ENCODE measurements at regions not wholly inside any gene's neighbourhood (a gene's known extent, or its start where the extent isn't known, plus 50 kb on each side); places are given as distances from the start of the nearest gene placed in this dataset.

DNA sequence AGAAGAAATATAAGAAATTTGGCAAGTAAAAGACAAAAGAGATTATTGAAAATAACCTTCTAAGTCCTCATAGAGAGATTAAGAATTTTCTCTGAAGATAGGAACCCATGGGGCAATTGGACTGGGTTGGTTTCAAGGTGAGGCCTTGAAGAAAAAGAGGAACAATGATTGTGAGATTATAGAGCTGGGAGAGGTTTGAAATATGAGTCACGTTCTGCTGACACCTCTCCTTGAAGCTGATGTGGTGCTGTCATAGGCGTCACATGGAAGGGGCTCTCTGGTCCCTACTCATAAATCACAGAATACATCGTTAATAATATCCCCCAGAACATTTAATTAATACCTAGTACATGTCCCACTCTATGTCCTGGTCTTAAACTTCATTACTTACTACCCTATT, 227.6 kb upstream of the PDE3A start:
- intact Hi-C loops (cut with micrococcal nuclease; ENCODE audit: unreplicated experiment), result no loop called here
- H3K4me3 ChIP-seq (ENCODE audit: low read depth, low read length), result no peak overlapping the region
- H3K9me3 ChIP-seq, result no peaks in the 10 kb centered on the region; the same call in 1 of the 2 replicates
- POLR2A ChIA-PET, result no interaction called here
- BruUV-seq (replicated peaks), result no TSS peak
- no peak overlapping the region for H3K27ac Mint-ChIP-seq (ENCODE audit: unreplicated experiment)
- no peak for TF ChIP-seq CTCF (IDR thresholded peaks at IDR 0.05; ENCODE audit: insufficient read depth in 1 of 2, low read depth in 1 of 2, low read length in 1 of 2, severe bottlenecking in 1 of 2, unreplicated experiment in 1 of 2)
- H3K4me1 ChIP-seq, result no peaks in the 10 kb centered on the region
- no peak for DNase-seq
- H3K9me3 Mint-ChIP-seq (ENCODE audit: unreplicated experiment), result no peaks in the 10 kb centered on the region
- H3K36me3 ChIP-seq (ENCODE audit: control insufficient read depth, insufficient read depth, low read length), result no peaks in the 10 kb centered on the region
- peaks cover 7% of the 10 kb centered on the region for H3K27me3 Mint-ChIP-seq (ENCODE audit: insufficient read depth, unreplicated experiment)
- no peak overlapping the region for H3K4me3 Mint-ChIP-seq (ENCODE audit: unreplicated experiment)
- no peaks in the 10 kb centered on the region for H3K36me3 Mint-ChIP-seq (ENCODE audit: insufficient read depth, unreplicated experiment)
- CTCF ChIA-PET, result interaction anchor here (0.6 kb wide), 1 partner anchor 60 kb away, joined by 8 read pairs; no protein-coding TSS in a partner anchor
- no peaks in the 10 kb centered on the region for H3K27me3 ChIP-seq (replicated peaks; ENCODE audit: control insufficient read depth, insufficient read depth, low read length)
- H3K4me1 Mint-ChIP-seq (ENCODE audit: low read depth, unreplicated experiment), result no peaks in the 10 kb centered on the region

DNA sequence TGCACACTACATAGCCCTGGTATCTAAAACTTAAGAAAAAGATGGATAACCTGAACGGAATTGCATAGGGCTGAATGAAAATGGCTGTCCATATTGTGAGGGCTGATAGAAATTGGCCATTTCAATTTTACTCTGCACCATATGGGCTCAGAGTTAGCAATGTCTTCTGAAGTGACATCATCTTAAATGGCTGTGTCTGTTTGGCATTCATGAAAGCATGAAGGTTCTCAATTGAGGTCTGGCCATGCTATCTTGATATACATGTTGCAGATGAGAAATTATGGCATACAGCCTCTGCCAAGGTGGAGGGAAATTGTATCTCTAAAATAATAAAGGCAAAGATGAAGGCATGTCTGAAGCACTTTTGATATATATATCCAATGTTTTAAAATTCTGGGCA, 226.0 kb upstream of the PDE3A start:
- H3K27me3 Mint-ChIP-seq (ENCODE audit: insufficient read depth, unreplicated experiment), result peaks cover 3% of the 10 kb centered on the region
- no peak overlapping the region for H3K27ac Mint-ChIP-seq (ENCODE audit: unreplicated experiment)

DNA sequence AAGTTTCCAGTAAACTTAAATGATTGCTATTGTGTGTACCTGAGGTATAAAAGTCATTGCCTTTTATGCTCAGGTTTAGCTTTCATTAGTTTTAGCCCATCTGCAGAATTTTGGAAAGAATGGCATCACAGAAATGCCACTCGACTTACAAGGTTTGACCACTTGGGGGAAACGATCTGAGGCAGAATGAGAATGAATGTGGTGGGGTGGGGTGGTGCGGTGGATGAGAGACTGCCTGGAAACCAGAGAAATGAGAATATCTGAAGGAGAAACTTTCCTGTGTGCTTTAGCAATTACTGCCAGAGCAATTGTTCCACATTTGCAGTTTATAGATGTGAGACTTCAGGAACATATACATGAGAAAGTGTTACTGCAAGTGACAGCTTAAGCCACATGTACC, 225.4 kb upstream of the PDE3A start:
- Histone ChIP-seq H3K4me1 (no peaks in the 10 kb centered on the region), H3K36me3 (ENCODE audit: control insufficient read depth, insufficient read depth, low read length) (no peaks in the 10 kb centered on the region), H3K9me3 (no peaks in the 10 kb centered on the region), H3K4me3 (ENCODE audit: low read depth, low read length) (no peak overlapping the region), H3K27me3 (replicated peaks; ENCODE audit: control insufficient read depth, insufficient read depth, low read length) (no peaks in the 10 kb centered on the region)
- Mint-ChIP-seq H3K4me1 (ENCODE audit: low read depth, unreplicated experiment) (no peaks in the 10 kb centered on the region), H3K4me3 (ENCODE audit: unreplicated experiment) (no peak overlapping the region), H3K27ac (ENCODE audit: unreplicated experiment) (no peak overlapping the region), H3K27me3 (ENCODE audit: insufficient read depth, unreplicated experiment) (peaks cover 3% of the 10 kb centered on the region), H3K36me3 (ENCODE audit: insufficient read depth, unreplicated experiment) (no peaks in the 10 kb centered on the region), H3K9me3 (ENCODE audit: unreplicated experiment) (no peaks in the 10 kb centered on the region)
- peak in 1 of 2 experiments; percentile 13 for TF ChIP-seq CTCF (IDR thresholded peaks at IDR 0.05; ENCODE audit: insufficient read depth in 1 of 2, low read depth in 1 of 2, low read length in 1 of 2, severe bottlenecking in 1 of 2, unreplicated experiment in 1 of 2)
- ChIA-PET POLR2A (no interaction called here), CTCF (no interaction called here)
- no peak for DNase-seq
- intact Hi-C loops (cut with micrococcal nuclease; ENCODE audit: unreplicated experiment), result no loop called here
- BruUV-seq (replicated peaks), result no TSS peak

More for the DNA sequence above, 226.0 kb upstream of the PDE3A start:
- no peak for TF ChIP-seq CTCF (IDR thresholded peaks at IDR 0.05; ENCODE audit: insufficient read depth in 1 of 2, low read depth in 1 of 2, low read length in 1 of 2, severe bottlenecking in 1 of 2, unreplicated experiment in 1 of 2)
- intact Hi-C loops (cut with micrococcal nuclease; ENCODE audit: unreplicated experiment), result no loop called here
- no peaks in the 10 kb centered on the region for H3K36me3 Mint-ChIP-seq (ENCODE audit: insufficient read depth, unreplicated experiment)
- no TSS peak for BruUV-seq (replicated peaks)
- ChIA-PET POLR2A (no interaction called here), CTCF (no interaction called here)
- Histone ChIP-seq H3K9me3 (no peaks in the 10 kb centered on the region), H3K4me3 (ENCODE audit: low read depth, low read length) (no peak overlapping the region), H3K4me1 (no peaks in the 10 kb centered on the region), H3K36me3 (ENCODE audit: control insufficient read depth, insufficient read depth, low read length) (no peaks in the 10 kb centered on the region), H3K27me3 (replicated peaks; ENCODE audit: control insufficient read depth, insufficient read depth, low read length) (no peaks in the 10 kb centered on the region)
- no peaks in the 10 kb centered on the region for H3K4me1 Mint-ChIP-seq (ENCODE audit: low read depth, unreplicated experiment)
- no peak for DNase-seq
- H3K9me3 Mint-ChIP-seq (ENCODE audit: unreplicated experiment), result no peaks in the 10 kb centered on the region
- no peak overlapping the region for H3K4me3 Mint-ChIP-seq (ENCODE audit: unreplicated experiment)
